HEK293 (cell line): ENCODE measurements at regions not wholly inside any gene's neighbourhood (a gene's known extent, or its start where the extent isn't known, plus 50 kb on each side); places are given as distances from the start of the nearest gene placed in this dataset.

Source experiments
- CTCF ChIA-PET: fragments of 350-600 bp; formaldehyde crosslinking; extraction: SDS; loops from one replicate; lab custom pipeline; 2021; ENCODE audit warnings: antibody characterized with exemption; lab: Yijun Ruan, JAX
- POLR2A ChIA-PET: fragments of 300-600 bp; formaldehyde crosslinking; extraction: SDS; loops from one replicate; lab custom pipeline; 2020; ENCODE audit warnings: antibody characterized with exemption, inconsistent platforms; lab: Yijun Ruan, JAX
- H3K27ac ChIP-seq: fragments of 200-500 bp; sonication (Bioruptor generic); 2 replicates; pipeline ENCODE4 v1.5.1; 2014; ENCODE audit warnings: low read depth, low read length, control low read depth, inconsistent platforms; ENCODE audit errors: extremely low read depth
- H3K36me3 ChIP-seq, 2 experiments: fragments of 200-500 bp in 1 of 2; sonication (Bioruptor generic) in 1 of 2; 1 replicate in 1 of 2; 2 replicates in 1 of 2; pipeline ENCODE4 v1.5.1; 2014 to 2017; ENCODE audit warnings: inconsistent platforms in 2 of 2, low read length in 2 of 2; ENCODE audit not compliant: control insufficient read depth in 2 of 2, insufficient read depth in 1 of 2
- H3K4me1 ChIP-seq: fragments of 200-500 bp; sonication (Bioruptor generic); 2 replicates; pipeline ENCODE4 v1.5.1; 2014; ENCODE audit warnings: mild to moderate bottlenecking, low read length, inconsistent platforms; ENCODE audit not compliant: control insufficient read depth, insufficient read depth
- H3K4me3 ChIP-seq: 2 replicates; pipeline ENCODE4 v1.5.1; 2011; ENCODE audit warnings: low read depth, mild to moderate bottlenecking, control low read depth, low read length, moderate library complexity
- H3K9me3 ChIP-seq: fragments of 200-500 bp; sonication (Bioruptor generic); 2 replicates; pipeline ENCODE4 v1.5.1; 2014; ENCODE audit warnings: low read depth, low read length, inconsistent platforms; ENCODE audit not compliant: control insufficient read depth, insufficient read depth
- FEZF1 ChIP-seq: fragments of 450-650 bp; formaldehyde crosslinking; IDR thresholded peaks from 2 replicates; pipeline ENCODE4 v1.5.1; 2016; ENCODE audit warnings: missing biosample characterization, missing genetic modification characterization
- KLF1 ChIP-seq: fragments of 450-650 bp; formaldehyde crosslinking; IDR thresholded peaks from 2 replicates; pipeline ENCODE4 v1.5.1; 2016; ENCODE audit warnings: missing biosample characterization, missing genetic modification characterization
- KLF10 ChIP-seq: fragments of 450-650 bp; IDR thresholded peaks from 2 replicates; pipeline ENCODE4 v1.5.1; 2018; ENCODE audit warnings: missing biosample characterization, mild to moderate bottlenecking, missing genetic modification characterization
- KLF9 ChIP-seq: fragments of 450-650 bp; formaldehyde crosslinking; IDR thresholded peaks from 2 replicates; pipeline ENCODE4 v1.5.1; 2016; ENCODE audit warnings: missing biosample characterization, missing genetic modification characterization, low read depth
- PRDM1 ChIP-seq: fragments of 450-650 bp; formaldehyde crosslinking; IDR thresholded peaks from 2 replicates; pipeline ENCODE4; 2016; ENCODE audit warnings: missing biosample characterization, missing genetic modification characterization
- PRDM4 ChIP-seq: fragments of 450-650 bp; formaldehyde crosslinking; IDR thresholded peaks from 2 replicates; pipeline ENCODE4 v1.5.1; 2017; ENCODE audit warnings: missing biosample characterization, missing genetic modification characterization
- RBAK ChIP-seq: fragments of 450-650 bp; formaldehyde crosslinking; IDR thresholded peaks from 2 replicates; pipeline ENCODE4 v1.5.1; 2016; ENCODE audit warnings: missing biosample characterization, missing genetic modification characterization
- TCF7L2 ChIP-seq: IDR thresholded peaks from 2 replicates; pipeline ENCODE4 v1.6.1; 2011; ENCODE audit warnings: low read depth, mild to moderate bottlenecking, inconsistent platforms, low read length, moderate library complexity, borderline replicate concordance
- WT1 ChIP-seq: fragments of 450-650 bp; formaldehyde crosslinking; IDR thresholded peaks from 2 replicates; pipeline ENCODE4 v1.5.1; 2016; ENCODE audit warnings: missing biosample characterization, missing genetic modification characterization
- ZNF10 ChIP-seq: fragments of 450-650 bp; formaldehyde crosslinking; IDR thresholded peaks from 2 replicates; pipeline ENCODE4 v1.5.1; 2017; ENCODE audit warnings: missing biosample characterization, missing genetic modification characterization
- ZNF157 ChIP-seq: fragments of 450-650 bp; formaldehyde crosslinking; IDR thresholded peaks from 2 replicates; pipeline ENCODE4 v1.5.1; 2016; ENCODE audit warnings: missing biosample characterization, missing genetic modification characterization
- ZNF18 ChIP-seq: fragments of 450-650 bp; formaldehyde crosslinking; IDR thresholded peaks from 2 replicates; pipeline ENCODE4 v1.5.1; 2016; ENCODE audit warnings: missing biosample characterization, missing genetic modification characterization
- ZNF221 ChIP-seq: fragments of 450-650 bp; formaldehyde crosslinking; IDR thresholded peaks from 2 replicates; pipeline ENCODE4 v1.5.1; 2017; ENCODE audit warnings: missing biosample characterization, missing genetic modification characterization, borderline replicate concordance
- ZNF223 ChIP-seq: fragments of 450-650 bp; formaldehyde crosslinking; IDR thresholded peaks from 2 replicates; pipeline ENCODE4 v1.5.1; 2016; ENCODE audit warnings: missing biosample characterization, missing genetic modification characterization
- ZNF24 ChIP-seq: fragments of 450-650 bp; formaldehyde crosslinking; IDR thresholded peaks from 2 replicates; pipeline ENCODE4 v1.5.1; 2016; ENCODE audit warnings: missing biosample characterization, missing genetic modification characterization
- ZNF580 ChIP-seq: fragments of 450-650 bp; formaldehyde crosslinking; IDR thresholded peaks from 2 replicates; pipeline ENCODE4 v1.5.1; 2016; ENCODE audit warnings: missing biosample characterization, missing genetic modification characterization
- ZNF610 ChIP-seq: fragments of 450-650 bp; formaldehyde crosslinking; IDR thresholded peaks from 2 replicates; pipeline ENCODE4 v1.5.1; 2016; ENCODE audit warnings: missing biosample characterization, missing genetic modification characterization, borderline replicate concordance
- ZNF664 ChIP-seq: fragments of 450-650 bp; formaldehyde crosslinking; IDR thresholded peaks from 2 replicates; pipeline ENCODE4 v1.5.1; 2016; ENCODE audit warnings: missing biosample characterization, missing genetic modification characterization
- ZSCAN30 ChIP-seq: fragments of 450-650 bp; IDR thresholded peaks from 2 replicates; pipeline ENCODE4 v1.5.1; 2018; ENCODE audit warnings: missing biosample characterization, mild to moderate bottlenecking, missing genetic modification characterization, moderate library complexity
- TF ChIP-seq, protein P1 (sequence below): fragments of 450-650 bp; formaldehyde crosslinking; IDR thresholded peaks from 2 replicates; pipeline ENCODE4 v1.5.1; 2017; ENCODE audit warnings: missing biosample characterization, mild to moderate bottlenecking, missing genetic modification characterization, moderate library complexity

GRCh38 chr15:47358876-47359275 lies 358.4 kb upstream of the SEMA6D start:
- POLR2A ChIA-PET = no interaction called here
- no peaks in the 10 kb centered on the region for H3K36me3 ChIP-seq
- H3K27ac ChIP-seq = no peak overlapping the region
- no peaks in the 10 kb centered on the region for H3K9me3 ChIP-seq
- TF ChIP-seq PRDM1 (tag by site-specific recombination) (no peak), WT1 (tag by site-specific recombination) (no peak), KLF1 (tag by site-specific recombination) (no peak), ZNF24 (tag by site-specific recombination) (no peak), ZNF10 (tag by site-specific recombination) (no peak), ZSCAN30 (tag by site-specific recombination) (no peak), ZNF157 (tag by site-specific recombination) (no peak), KLF9 (tag by site-specific recombination) (no peak)
- no peak overlapping the region for H3K4me3 ChIP-seq
- CTCF ChIA-PET = no interaction called here
- no peaks in the 10 kb centered on the region for H3K4me1 ChIP-seq

GRCh38 chr15:47360305-47360704 lies 357.0 kb upstream of the SEMA6D start:
- no peak for TF ChIP-seq ZNF664 (tag by site-specific recombination)
- TF ChIP-seq ZNF580 (tag by site-specific recombination) = no peak
- TF ChIP-seq RBAK = no peak
- CTCF ChIA-PET = interaction anchor here (0.6 kb wide), 1 partner anchor 436 kb away, joined by 3 read pairs; no protein-coding TSS in a partner anchor
- POLR2A ChIA-PET = no interaction called here
- H3K9me3 ChIP-seq = no peaks in the 10 kb centered on the region
- no peaks in the 10 kb centered on the region for H3K4me1 ChIP-seq
- no peaks in the 10 kb centered on the region for H3K36me3 ChIP-seq
- H3K4me3 ChIP-seq = no peak overlapping the region
- no peak overlapping the region for H3K27ac ChIP-seq

- Histone ChIP-seq H3K4me1 (no peaks in the 10 kb centered on the region; the same call in 1 of the 2 replicates), H3K27ac (no peak overlapping the region), H3K9me3 (no peaks in the 10 kb centered on the region), H3K36me3 (no peaks in the 10 kb centered on the region), H3K4me3 (no peak overlapping the region)
- ChIA-PET POLR2A (no interaction called here), CTCF (interaction anchor here (0.9 kb wide), 1 partner anchor 9 kb away, joined by 3 read pairs; no protein-coding TSS in a partner anchor)
- TF ChIP-seq, protein P1, sequence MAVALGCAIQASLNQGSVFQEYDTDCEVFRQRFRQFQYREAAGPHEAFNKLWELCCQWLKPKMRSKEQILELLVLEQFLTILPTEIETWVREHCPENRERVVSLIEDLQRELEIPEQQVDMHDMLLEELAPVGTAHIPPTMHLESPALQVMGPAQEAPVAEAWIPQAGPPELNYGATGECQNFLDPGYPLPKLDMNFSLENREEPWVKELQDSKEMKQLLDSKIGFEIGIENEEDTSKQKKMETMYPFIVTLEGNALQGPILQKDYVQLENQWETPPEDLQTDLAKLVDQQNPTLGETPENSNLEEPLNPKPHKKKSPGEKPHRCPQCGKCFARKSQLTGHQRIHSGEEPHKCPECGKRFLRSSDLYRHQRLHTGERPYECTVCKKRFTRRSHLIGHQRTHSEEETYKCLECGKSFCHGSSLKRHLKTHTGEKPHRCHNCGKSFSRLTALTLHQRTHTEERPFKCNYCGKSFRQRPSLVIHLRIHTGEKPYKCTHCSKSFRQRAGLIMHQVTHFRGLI (tag by site-specific recombination) = peak; percentile 62; the same call in 1 of the 2 replicates
- no peak for TF ChIP-seq ZNF610
Measured at GRCh38 chr15:47362118-47362905, 355.0 kb upstream of the SEMA6D start.

- Histone ChIP-seq H3K4me1 (no peaks in the 10 kb centered on the region; the same call in 1 of the 2 replicates), H3K4me3 (no peak overlapping the region), H3K27ac (no peak overlapping the region), H3K9me3 (no peaks in the 10 kb centered on the region), H3K36me3 (no peaks in the 10 kb centered on the region)
- CTCF ChIA-PET = interaction anchor here (0.7 kb wide), 1 partner anchor 167 kb away, joined by 5 read pairs; no protein-coding TSS in a partner anchor
- TF ChIP-seq KLF10 (tag by site-specific recombination) = no peak
- no peak for TF ChIP-seq ZNF223 (tag by site-specific recombination)
- TF ChIP-seq ZNF18 (tag by site-specific recombination) = no peak
- TF ChIP-seq PRDM4 (tag by site-specific recombination) = no peak
- no peak for TF ChIP-seq FEZF1 (tag by site-specific recombination)
- TF ChIP-seq TCF7L2 = no peak
- no peak for TF ChIP-seq ZNF221 (tag by site-specific recombination)
- POLR2A ChIA-PET = no interaction called here
Measured at GRCh38 chr15:47363653-47364052, 353.7 kb upstream of the SEMA6D start.
